HEK293T (cell line): ENCODE measurements at regions not wholly inside any gene's neighbourhood (a gene's known extent, or its start where the extent isn't known, plus 50 kb on each side); places are given as distances from the start of the nearest gene placed in this dataset.

Experiments used
- ARNT ChIP-seq: fragments of 450-650 bp; IDR thresholded peaks from 2 replicates; pipeline ENCODE4 v1.6.1; 2017; ENCODE audit warnings: mild to moderate bottlenecking
- BHLHE40 ChIP-seq: fragments of 450-650 bp; IDR thresholded peaks from 2 replicates; pipeline ENCODE4 v1.6.1; 2016; ENCODE audit warnings: mild to moderate bottlenecking, moderate library complexity, borderline replicate concordance
- CTBP1 ChIP-seq: fragments of 450-650 bp; IDR thresholded peaks from 2 replicates; pipeline ENCODE4 v1.6.1; 2016; ENCODE audit warnings: borderline replicate concordance
- FOXA1 ChIP-seq: fragments of 450-650 bp; IDR thresholded peaks from 2 replicates; pipeline ENCODE4 v1.6.1; 2016; ENCODE audit warnings: mild to moderate bottlenecking
- FOXK2 ChIP-seq: fragments of 450-650 bp; IDR thresholded peaks from 2 replicates; pipeline ENCODE4 v1.6.1; 2016; ENCODE audit warnings: mild to moderate bottlenecking
- FOXM1 ChIP-seq: fragments of 450-650 bp; IDR thresholded peaks from 2 replicates; pipeline ENCODE4 v1.6.1; 2017; ENCODE audit warnings: mild to moderate bottlenecking, borderline replicate concordance
- HDGF ChIP-seq: fragments of 450-650 bp; IDR thresholded peaks from 2 replicates; pipeline ENCODE4 v1.6.1; 2017; ENCODE audit warnings: antibody characterized with exemption, borderline replicate concordance
- NFRKB ChIP-seq: fragments of 450-650 bp; IDR thresholded peaks from 2 replicates; pipeline ENCODE4 v1.6.1; 2016; ENCODE audit warnings: mild to moderate bottlenecking, moderate library complexity
- PKNOX1 ChIP-seq: fragments of 450-650 bp; IDR thresholded peaks from 2 replicates; pipeline ENCODE4 v1.6.1; 2016
- SP1 ChIP-seq: fragments of 450-650 bp; IDR thresholded peaks from 2 replicates; pipeline ENCODE4 v1.6.1; 2017
- SUZ12 ChIP-seq: fragments of 450-650 bp; IDR thresholded peaks from 2 replicates; pipeline ENCODE4 v1.6.1; 2016; ENCODE audit warnings: mild to moderate bottlenecking
- TARDBP ChIP-seq: fragments of 450-650 bp; IDR thresholded peaks from 2 replicates; pipeline ENCODE4 v1.6.1; 2016

- no peak for TF ChIP-seq BHLHE40
- TF ChIP-seq CTBP1: no peak
- no peak for TF ChIP-seq FOXM1
- no peak for TF ChIP-seq HDGF
- no peak for TF ChIP-seq TARDBP
- no peak for TF ChIP-seq SUZ12
- no peak for TF ChIP-seq PKNOX1
- TF ChIP-seq SP1: no peak
- TF ChIP-seq NFRKB: no peak
- TF ChIP-seq ARNT: no peak
- no peak for TF ChIP-seq FOXA1
- TF ChIP-seq FOXK2: no peak
Observed at GRCh38 chr18:24799176-24799575, 338.7 kb downstream of the HRH4 start.
